Spleen (tissue), 7 donors: ENCODE measurements at regions not wholly inside any gene's neighbourhood (a gene's known extent, or its start where the extent isn't known, plus 50 kb on each side); places are given as distances from the start of the nearest gene placed in this dataset.

Experiments used
- CTCF ChIP-seq, 11 experiments: fragments of 200-600 bp in 7 of 11; fragments of 450-650 bp in 4 of 11; sonication (generic) in 4 of 11; IDR thresholded peaks in 8 of 11; conservative IDR thresholded peaks in 3 of 11; 1 replicate in 7 of 11; 2 replicates in 4 of 11; pipeline versions ENCODE4 v1.4.0 to v1.8.0; 2016 to 2021; ENCODE audit warnings: antibody characterized with exemption in 11 of 11, inconsistent platforms in 4 of 11, mild to moderate bottlenecking in 1 of 11
- POLR2A ChIP-seq, 3 donors: fragments of 450-650 bp; IDR thresholded peaks; one replicate each; pipeline ENCODE4 v1.5.1; 2017; ENCODE audit warnings: antibody characterized with exemption in 3 of 3, mild to moderate bottlenecking in 1 of 3
- POLR2AphosphoS5 ChIP-seq, 3 donors: sonication (generic); formaldehyde crosslinking; IDR thresholded peaks; one replicate each; pipeline ENCODE4 v1.5.1; 2017; ENCODE audit warnings: antibody characterized with exemption in 3 of 3
- donor health status: DM: no; HTN: no; CAD: no; lungs with moderate emphysema.
- donor health status: DM: no; HTN: no; CAD: no.
- donor health status: DM: no; HTN: no; CAD: no.

DNA sequence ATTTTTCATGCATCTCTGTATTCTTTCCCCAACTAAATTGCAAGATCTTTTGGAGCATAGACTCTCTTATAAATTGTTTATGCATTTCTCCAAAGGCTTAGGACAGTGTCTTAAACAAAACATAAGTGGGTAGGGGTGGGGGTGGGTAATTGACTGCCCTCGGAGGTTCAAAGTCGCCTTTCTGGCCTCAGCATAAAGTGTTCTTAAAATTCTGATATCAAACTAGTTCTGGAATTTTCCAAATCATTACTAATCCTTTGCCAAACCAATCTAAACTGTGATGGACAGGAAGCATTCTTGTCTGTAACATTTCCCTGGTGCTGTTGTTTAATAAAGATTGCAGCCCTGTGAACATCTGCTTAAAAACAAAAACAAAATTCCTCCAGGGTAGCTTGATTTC lies 61.8 kb upstream of the FAT3 start:
- no peak for TF ChIP-seq CTCF (IDR thresholded peaks at IDR 0.05 in 8 of 11, conservative IDR thresholded peaks at IDR 0.05 in 3 of 11)
- TF ChIP-seq POLR2A (IDR thresholded peaks at IDR 0.05) = no peak
- no peak for TF ChIP-seq POLR2AphosphoS5 (IDR thresholded peaks at IDR 0.05)
